HEK293 (cell line): ENCODE measurements at regions not wholly inside any gene's neighbourhood (a gene's known extent, or its start where the extent isn't known, plus 50 kb on each side); places are given as distances from the start of the nearest gene placed in this dataset.

Experiments
- CTCF ChIP-seq: fragments of 450-650 bp; formaldehyde crosslinking; IDR thresholded peaks from 2 replicates; pipeline ENCODE4 v1.5.1; 2016; ENCODE audit warnings: missing biosample characterization, missing genetic modification characterization
- PRDM1 ChIP-seq: fragments of 450-650 bp; formaldehyde crosslinking; IDR thresholded peaks from 2 replicates; pipeline ENCODE4; 2016; ENCODE audit warnings: missing biosample characterization, missing genetic modification characterization
- REST ChIP-seq: fragments of 450-650 bp; formaldehyde crosslinking; IDR thresholded peaks from 2 replicates; pipeline ENCODE4 v1.5.1; 2016; ENCODE audit warnings: missing biosample characterization, missing genetic modification characterization
- TCF7L2 ChIP-seq: IDR thresholded peaks from 2 replicates; pipeline ENCODE4 v1.6.1; 2011; ENCODE audit warnings: low read depth, mild to moderate bottlenecking, inconsistent platforms, low read length, moderate library complexity, borderline replicate concordance
- ZBTB21 ChIP-seq: fragments of 450-650 bp; formaldehyde crosslinking; IDR thresholded peaks from 2 replicates; pipeline ENCODE4 v1.5.1; 2017; ENCODE audit warnings: missing biosample characterization, missing genetic modification characterization
- ZNF248 ChIP-seq: fragments of 450-650 bp; formaldehyde crosslinking; IDR thresholded peaks from 2 replicates; pipeline ENCODE4 v1.5.1; 2017; ENCODE audit warnings: missing biosample characterization, missing genetic modification characterization
- ZNF302 ChIP-seq: fragments of 450-650 bp; formaldehyde crosslinking; IDR thresholded peaks from 2 replicates; pipeline ENCODE4 v1.5.1; 2016; ENCODE audit warnings: missing biosample characterization, missing genetic modification characterization, low read depth
- ZNF394 ChIP-seq: fragments of 450-650 bp; formaldehyde crosslinking; IDR thresholded peaks from 2 replicates; pipeline ENCODE4 v1.5.1; 2016; ENCODE audit warnings: missing biosample characterization, missing genetic modification characterization, mild to moderate bottlenecking, moderate library complexity, borderline replicate concordance
- ZNF513 ChIP-seq: fragments of 450-650 bp; IDR thresholded peaks from 2 replicates; pipeline ENCODE4 v1.5.1; 2018; ENCODE audit warnings: missing biosample characterization, missing genetic modification characterization
- ZNF610 ChIP-seq: fragments of 450-650 bp; formaldehyde crosslinking; IDR thresholded peaks from 2 replicates; pipeline ENCODE4 v1.5.1; 2016; ENCODE audit warnings: missing biosample characterization, missing genetic modification characterization, borderline replicate concordance

GRCh38 chr7:12855036-12855435 is 167.6 kb downstream of the ARL4A start:
- TF ChIP-seq CTCF (tag by site-specific recombination) (no peak), ZNF394 (tag by site-specific recombination) (no peak), ZNF513 (no peak), ZNF248 (tag by site-specific recombination) (no peak), REST (tag by site-specific recombination) (no peak), TCF7L2 (no peak), PRDM1 (tag by site-specific recombination) (no peak), ZBTB21 (tag by site-specific recombination) (no peak), ZNF610 (no peak), ZNF302 (tag by site-specific recombination) (no peak)
